ENCODE measurements at regions not wholly inside any gene's neighbourhood (a gene's known extent, or its start where the extent isn't known, plus 50 kb on each side); places are given as distances from the start of the nearest gene placed in this dataset.
"Not testable (repeated sequence)": the region's sequence is repeated elsewhere in the genome, so short reads cannot be mapped to it uniquely, and the experiment has no call there.

DNA sequence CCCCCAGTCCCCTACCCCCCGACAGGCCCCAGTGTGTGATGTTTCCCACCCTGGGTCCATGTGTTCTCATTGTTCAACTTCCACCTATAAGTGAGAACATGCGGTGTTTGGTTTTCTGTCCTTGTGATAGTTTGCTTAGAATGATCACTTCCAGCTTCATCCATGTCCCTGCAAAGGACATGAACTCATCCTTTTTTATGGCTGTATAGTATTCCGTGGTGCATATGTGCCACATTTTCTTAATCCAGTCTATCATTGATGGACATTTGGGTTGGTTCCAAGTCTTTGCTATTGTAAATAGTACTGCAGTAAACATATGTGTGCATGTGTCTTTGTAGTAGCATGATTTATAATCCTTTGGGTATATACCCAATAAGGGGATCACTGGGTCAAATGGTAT is 208.2 kb upstream of the NEBL start:
- TF ChIP-seq, protein P1, sequence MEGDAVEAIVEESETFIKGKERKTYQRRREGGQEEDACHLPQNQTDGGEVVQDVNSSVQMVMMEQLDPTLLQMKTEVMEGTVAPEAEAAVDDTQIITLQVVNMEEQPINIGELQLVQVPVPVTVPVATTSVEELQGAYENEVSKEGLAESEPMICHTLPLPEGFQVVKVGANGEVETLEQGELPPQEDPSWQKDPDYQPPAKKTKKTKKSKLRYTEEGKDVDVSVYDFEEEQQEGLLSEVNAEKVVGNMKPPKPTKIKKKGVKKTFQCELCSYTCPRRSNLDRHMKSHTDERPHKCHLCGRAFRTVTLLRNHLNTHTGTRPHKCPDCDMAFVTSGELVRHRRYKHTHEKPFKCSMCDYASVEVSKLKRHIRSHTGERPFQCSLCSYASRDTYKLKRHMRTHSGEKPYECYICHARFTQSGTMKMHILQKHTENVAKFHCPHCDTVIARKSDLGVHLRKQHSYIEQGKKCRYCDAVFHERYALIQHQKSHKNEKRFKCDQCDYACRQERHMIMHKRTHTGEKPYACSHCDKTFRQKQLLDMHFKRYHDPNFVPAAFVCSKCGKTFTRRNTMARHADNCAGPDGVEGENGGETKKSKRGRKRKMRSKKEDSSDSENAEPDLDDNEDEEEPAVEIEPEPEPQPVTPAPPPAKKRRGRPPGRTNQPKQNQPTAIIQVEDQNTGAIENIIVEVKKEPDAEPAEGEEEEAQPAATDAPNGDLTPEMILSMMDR (IDR thresholded peaks at IDR 0.05) = not testable (repeated sequence)
- TF ChIP-seq, protein P2, sequence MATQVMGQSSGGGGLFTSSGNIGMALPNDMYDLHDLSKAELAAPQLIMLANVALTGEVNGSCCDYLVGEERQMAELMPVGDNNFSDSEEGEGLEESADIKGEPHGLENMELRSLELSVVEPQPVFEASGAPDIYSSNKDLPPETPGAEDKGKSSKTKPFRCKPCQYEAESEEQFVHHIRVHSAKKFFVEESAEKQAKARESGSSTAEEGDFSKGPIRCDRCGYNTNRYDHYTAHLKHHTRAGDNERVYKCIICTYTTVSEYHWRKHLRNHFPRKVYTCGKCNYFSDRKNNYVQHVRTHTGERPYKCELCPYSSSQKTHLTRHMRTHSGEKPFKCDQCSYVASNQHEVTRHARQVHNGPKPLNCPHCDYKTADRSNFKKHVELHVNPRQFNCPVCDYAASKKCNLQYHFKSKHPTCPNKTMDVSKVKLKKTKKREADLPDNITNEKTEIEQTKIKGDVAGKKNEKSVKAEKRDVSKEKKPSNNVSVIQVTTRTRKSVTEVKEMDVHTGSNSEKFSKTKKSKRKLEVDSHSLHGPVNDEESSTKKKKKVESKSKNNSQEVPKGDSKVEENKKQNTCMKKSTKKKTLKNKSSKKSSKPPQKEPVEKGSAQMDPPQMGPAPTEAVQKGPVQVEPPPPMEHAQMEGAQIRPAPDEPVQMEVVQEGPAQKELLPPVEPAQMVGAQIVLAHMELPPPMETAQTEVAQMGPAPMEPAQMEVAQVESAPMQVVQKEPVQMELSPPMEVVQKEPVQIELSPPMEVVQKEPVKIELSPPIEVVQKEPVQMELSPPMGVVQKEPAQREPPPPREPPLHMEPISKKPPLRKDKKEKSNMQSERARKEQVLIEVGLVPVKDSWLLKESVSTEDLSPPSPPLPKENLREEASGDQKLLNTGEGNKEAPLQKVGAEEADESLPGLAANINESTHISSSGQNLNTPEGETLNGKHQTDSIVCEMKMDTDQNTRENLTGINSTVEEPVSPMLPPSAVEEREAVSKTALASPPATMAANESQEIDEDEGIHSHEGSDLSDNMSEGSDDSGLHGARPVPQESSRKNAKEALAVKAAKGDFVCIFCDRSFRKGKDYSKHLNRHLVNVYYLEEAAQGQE (IDR thresholded peaks at IDR 0.05; ENCODE audit: insufficient read depth in 1 of 2, low read depth in 2 of 2, low read length in 1 of 2) = not testable (repeated sequence)
- TF ChIP-seq SIN3A (IDR thresholded peaks at IDR 0.05; ENCODE audit: borderline replicate concordance, insufficient read depth, low read depth, low read length); POLR2AphosphoS5 (IDR thresholded peaks at IDR 0.05; ENCODE audit: low read depth, low read length): not testable (repeated sequence)
